GM12801 (cell line): ENCODE measurements at regions not wholly inside any gene's neighbourhood (a gene's known extent, or its start where the extent isn't known, plus 50 kb on each side); places are given as distances from the start of the nearest gene placed in this dataset.

Experiments used
- TF ChIP-seq, protein P1 (sequence below): IDR thresholded peaks from one replicate; pipeline ENCODE4 v1.5.1; 2011; ENCODE audit warnings: control low read depth; ENCODE audit not compliant: insufficient read length; ENCODE audit errors: extremely low read depth

- TF ChIP-seq, protein P1, sequence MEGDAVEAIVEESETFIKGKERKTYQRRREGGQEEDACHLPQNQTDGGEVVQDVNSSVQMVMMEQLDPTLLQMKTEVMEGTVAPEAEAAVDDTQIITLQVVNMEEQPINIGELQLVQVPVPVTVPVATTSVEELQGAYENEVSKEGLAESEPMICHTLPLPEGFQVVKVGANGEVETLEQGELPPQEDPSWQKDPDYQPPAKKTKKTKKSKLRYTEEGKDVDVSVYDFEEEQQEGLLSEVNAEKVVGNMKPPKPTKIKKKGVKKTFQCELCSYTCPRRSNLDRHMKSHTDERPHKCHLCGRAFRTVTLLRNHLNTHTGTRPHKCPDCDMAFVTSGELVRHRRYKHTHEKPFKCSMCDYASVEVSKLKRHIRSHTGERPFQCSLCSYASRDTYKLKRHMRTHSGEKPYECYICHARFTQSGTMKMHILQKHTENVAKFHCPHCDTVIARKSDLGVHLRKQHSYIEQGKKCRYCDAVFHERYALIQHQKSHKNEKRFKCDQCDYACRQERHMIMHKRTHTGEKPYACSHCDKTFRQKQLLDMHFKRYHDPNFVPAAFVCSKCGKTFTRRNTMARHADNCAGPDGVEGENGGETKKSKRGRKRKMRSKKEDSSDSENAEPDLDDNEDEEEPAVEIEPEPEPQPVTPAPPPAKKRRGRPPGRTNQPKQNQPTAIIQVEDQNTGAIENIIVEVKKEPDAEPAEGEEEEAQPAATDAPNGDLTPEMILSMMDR: no peak
These were observed 242.2 kb upstream of the ADGRL2 start for GRCh38 chr1:81558291-81559076.

DNA sequence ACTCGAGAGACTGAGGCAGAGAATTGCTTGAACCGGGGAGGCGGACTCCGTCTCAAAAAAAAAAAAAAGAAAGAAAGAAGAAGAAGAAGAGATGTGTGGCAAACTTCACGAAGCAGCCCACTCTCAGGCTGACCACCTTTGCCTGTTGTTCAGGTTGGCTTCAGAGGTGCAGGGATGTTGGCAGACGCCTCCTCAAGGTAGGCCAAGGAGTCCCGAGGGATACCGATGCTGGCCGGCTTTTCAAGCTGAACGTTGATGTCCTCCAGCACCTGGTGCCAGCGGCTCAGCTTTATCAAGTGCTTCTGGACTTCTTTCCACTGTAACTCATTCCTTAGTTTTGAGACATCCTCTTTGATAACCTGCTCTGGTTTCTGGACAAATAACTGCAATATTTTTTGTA, 243.8 kb upstream of the ADGRL2 start:
- TF ChIP-seq, protein P1: no peak

DNA sequence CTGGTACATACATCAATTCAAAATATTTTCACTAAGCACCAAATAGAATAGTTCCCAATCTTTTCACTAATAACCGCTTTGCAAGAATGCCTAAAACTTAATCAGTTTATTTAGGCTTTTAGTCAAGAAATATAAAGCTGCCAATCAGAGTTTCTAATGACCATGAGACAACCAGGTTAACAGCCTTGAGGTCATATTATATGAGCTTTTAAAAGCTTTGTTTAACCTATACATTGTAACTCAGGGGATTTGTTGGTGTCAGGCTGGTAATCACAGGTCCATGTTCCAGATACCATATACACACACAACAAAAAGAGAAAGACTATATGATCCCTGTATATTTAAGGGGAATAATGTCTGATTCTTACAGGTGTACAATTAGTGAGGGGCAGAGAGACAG, 246.2 kb upstream of the ADGRL2 start:
- TF ChIP-seq, protein P1: no peak

GRCh38 chr1:81554108-81554507, 246.6 kb upstream of the ADGRL2 start:
- TF ChIP-seq, protein P1: no peak

DNA sequence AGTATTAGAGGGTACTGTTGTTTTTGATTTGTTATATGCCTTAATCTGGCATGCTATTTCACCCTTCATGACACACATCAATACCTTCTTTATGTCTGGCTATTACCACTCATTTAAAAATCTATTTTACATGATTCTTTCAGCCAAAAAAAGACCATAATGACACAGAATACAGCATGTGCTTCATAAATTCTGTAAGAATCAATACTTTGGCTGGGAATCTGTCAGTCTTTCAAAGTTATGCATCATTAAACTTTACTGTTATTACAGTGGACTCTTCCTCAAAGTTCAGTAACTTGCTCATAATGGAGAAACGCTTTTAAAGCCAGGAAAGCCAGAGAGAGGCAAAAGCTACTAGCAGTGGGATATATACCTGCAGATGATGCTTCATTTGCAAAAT, 247.2 kb upstream of the ADGRL2 start:
- TF ChIP-seq, protein P1: no peak

DNA sequence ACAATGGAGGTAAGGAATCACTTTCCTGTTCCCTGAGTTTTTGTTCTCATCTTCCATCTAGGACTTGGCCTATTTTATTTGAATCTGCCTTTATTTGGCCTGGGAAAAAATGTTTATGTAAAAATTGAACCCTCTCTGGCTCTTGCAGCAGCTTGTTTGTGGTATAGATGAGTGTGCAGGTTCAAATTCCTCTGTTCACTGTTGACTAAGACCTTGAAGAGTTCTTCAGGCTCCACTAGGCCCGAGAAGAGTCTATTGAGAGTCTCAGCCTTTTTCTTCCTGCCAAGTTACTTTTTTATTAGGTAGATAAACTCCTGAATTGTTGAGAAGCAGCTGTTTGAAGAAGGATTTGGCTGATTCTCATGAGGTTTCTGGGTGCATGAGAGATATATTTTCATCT, 248.8 kb upstream of the ADGRL2 start:
- TF ChIP-seq, protein P1: no peak

DNA sequence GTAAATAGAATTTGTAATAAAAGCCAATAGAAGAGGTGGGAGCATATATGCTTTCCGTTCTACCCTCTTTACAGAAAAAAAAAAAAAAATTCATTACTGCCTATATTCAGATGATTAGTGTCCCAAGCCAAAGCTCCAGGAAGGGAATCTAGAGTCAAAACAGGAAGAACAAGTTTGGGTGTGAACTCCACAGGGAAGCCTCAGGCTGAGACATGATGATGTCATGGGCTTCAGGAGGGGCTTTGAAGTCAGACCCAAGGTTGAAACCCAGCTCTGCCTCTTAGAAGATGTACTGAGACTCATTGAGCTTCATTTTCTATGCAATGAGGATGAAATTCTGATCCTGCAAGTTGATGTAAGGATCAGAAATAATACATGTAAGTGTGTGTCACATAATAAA, 250.0 kb upstream of the ADGRL2 start:
- TF ChIP-seq, protein P1: no peak
